HUES48 (cell line): ENCODE measurements at regions not wholly inside any gene's neighbourhood (a gene's known extent, or its start where the extent isn't known, plus 50 kb on each side); places are given as distances from the start of the nearest gene placed in this dataset.

ENCODE experiments used
- H3K27ac ChIP-seq: one replicate; pipeline ENCODE4 v1.7.0; 2013; ENCODE audit warnings: low read depth, low read length, inconsistent platforms
- H3K27me3 ChIP-seq: 2 replicates; pipeline ENCODE4 v1.6.1; 2013; ENCODE audit warnings: mild to moderate bottlenecking, low read length; ENCODE audit not compliant: control insufficient read depth, insufficient read depth
- H3K36me3 ChIP-seq: 2 replicates; pipeline ENCODE4 v1.6.1; 2013; ENCODE audit warnings: low read length; ENCODE audit not compliant: control insufficient read depth, insufficient read depth
- H3K4me1 ChIP-seq: 2 replicates; pipeline ENCODE4 v1.6.1; 2013; ENCODE audit warnings: mild to moderate bottlenecking, low read length; ENCODE audit not compliant: control insufficient read depth, insufficient read depth
- H3K4me3 ChIP-seq: 2 replicates; pipeline ENCODE4 v1.5.1; 2013; ENCODE audit warnings: mild to moderate bottlenecking, low read depth, low read length
- H3K9ac ChIP-seq: 2 replicates; pipeline ENCODE4 v1.6.1; 2013; ENCODE audit warnings: mild to moderate bottlenecking, low read depth, low read length, moderate library complexity
- H3K9me3 ChIP-seq: 2 replicates; pipeline ENCODE4 v1.6.1; 2013; ENCODE audit warnings: low read length; ENCODE audit not compliant: control insufficient read depth, insufficient read depth

- Histone ChIP-seq H3K4me3 (no peak overlapping the region), H3K27me3 (no peaks in the 10 kb centered on the region), H3K9ac (no peak overlapping the region), H3K9me3 (no peaks in the 10 kb centered on the region), H3K4me1 (no peaks in the 10 kb centered on the region), H3K36me3 (no peaks in the 10 kb centered on the region), H3K27ac (no peak overlapping the region)
These were observed 157.5 kb upstream of the BRINP1 start for GRCh38 chr9:119526698-119527097.

- no peak overlapping the region for H3K4me3 ChIP-seq
- H3K4me1 ChIP-seq = no peaks in the 10 kb centered on the region
These were observed 154.3 kb upstream of the BRINP1 start for GRCh38 chr9:119523508-119523907.

GRCh38 chr9:119522381-119522780 lies 153.1 kb upstream of the BRINP1 start:
- Histone ChIP-seq H3K27ac (no peak overlapping the region), H3K4me1 (no peaks in the 10 kb centered on the region), H3K36me3 (no peaks in the 10 kb centered on the region), H3K9me3 (no peaks in the 10 kb centered on the region), H3K27me3 (no peaks in the 10 kb centered on the region), H3K4me3 (no peak overlapping the region), H3K9ac (no peak overlapping the region)

More at GRCh38 chr9:119523508-119523907, 154.3 kb upstream of the BRINP1 start:
- Histone ChIP-seq H3K9ac (no peak overlapping the region), H3K27ac (no peak overlapping the region), H3K9me3 (no peaks in the 10 kb centered on the region), H3K27me3 (no peaks in the 10 kb centered on the region), H3K36me3 (no peaks in the 10 kb centered on the region)

GRCh38 chr9:119509291-119509905 lies 140.2 kb upstream of the BRINP1 start:
- Histone ChIP-seq H3K4me1 (no peaks in the 10 kb centered on the region), H3K4me3 (no peak overlapping the region), H3K36me3 (no peaks in the 10 kb centered on the region), H3K9ac (no peak overlapping the region), H3K27me3 (no peaks in the 10 kb centered on the region), H3K27ac (no peak overlapping the region), H3K9me3 (no peaks in the 10 kb centered on the region)

- H3K9ac ChIP-seq = no peak overlapping the region
- H3K27ac ChIP-seq = no peak overlapping the region
- no peaks in the 10 kb centered on the region for H3K9me3 ChIP-seq
- H3K4me3 ChIP-seq = no peak overlapping the region
- no peaks in the 10 kb centered on the region for H3K36me3 ChIP-seq
- H3K27me3 ChIP-seq = no peaks in the 10 kb centered on the region
- no peaks in the 10 kb centered on the region for H3K4me1 ChIP-seq
These were observed 132.1 kb upstream of the BRINP1 start for GRCh38 chr9:119501374-119501773.

- Histone ChIP-seq H3K9me3 (no peaks in the 10 kb centered on the region), H3K36me3 (no peaks in the 10 kb centered on the region), H3K9ac (no peak overlapping the region), H3K27me3 (no peaks in the 10 kb centered on the region), H3K27ac (no peak overlapping the region), H3K4me1 (no peaks in the 10 kb centered on the region), H3K4me3 (no peak overlapping the region)
These were observed 131.0 kb upstream of the BRINP1 start for GRCh38 chr9:119500072-119500771.

GRCh38 chr9:119487118-119487827 lies 118.0 kb upstream of the BRINP1 start:
- Histone ChIP-seq H3K4me3 (no peak overlapping the region), H3K36me3 (no peaks in the 10 kb centered on the region), H3K4me1 (peaks cover 14% of the 10 kb centered on the region), H3K9ac (no peak overlapping the region), H3K27me3 (no peaks in the 10 kb centered on the region), H3K27ac (no peak overlapping the region), H3K9me3 (no peaks in the 10 kb centered on the region)

GRCh38 chr9:119483153-119483552 lies 113.9 kb upstream of the BRINP1 start:
- Histone ChIP-seq H3K4me1 (peaks cover 14% of the 10 kb centered on the region), H3K27me3 (no peaks in the 10 kb centered on the region), H3K9ac (no peak overlapping the region), H3K9me3 (no peaks in the 10 kb centered on the region), H3K36me3 (no peaks in the 10 kb centered on the region), H3K27ac (no peak overlapping the region), H3K4me3 (no peak overlapping the region)

GRCh38 chr9:119477197-119477596 lies 108.0 kb upstream of the BRINP1 start:
- no peaks in the 10 kb centered on the region for H3K4me1 ChIP-seq
- H3K9me3 ChIP-seq = no peaks in the 10 kb centered on the region
- H3K27ac ChIP-seq = no peak overlapping the region
- H3K36me3 ChIP-seq = no peaks in the 10 kb centered on the region
- no peak overlapping the region for H3K9ac ChIP-seq
- H3K4me3 ChIP-seq = no peak overlapping the region
- no peaks in the 10 kb centered on the region for H3K27me3 ChIP-seq

- Histone ChIP-seq H3K9ac (no peak overlapping the region), H3K9me3 (no peaks in the 10 kb centered on the region), H3K36me3 (no peaks in the 10 kb centered on the region), H3K4me3 (no peak overlapping the region), H3K27ac (no peak overlapping the region), H3K27me3 (no peaks in the 10 kb centered on the region), H3K4me1 (no peaks in the 10 kb centered on the region)
These were observed 88.8 kb upstream of the BRINP1 start for GRCh38 chr9:119458068-119458467.

GRCh38 chr9:119453980-119454379 lies 84.7 kb upstream of the BRINP1 start:
- Histone ChIP-seq H3K36me3 (no peaks in the 10 kb centered on the region), H3K9me3 (no peaks in the 10 kb centered on the region), H3K4me3 (no peak overlapping the region), H3K27ac (no peak overlapping the region), H3K27me3 (no peaks in the 10 kb centered on the region), H3K9ac (no peak overlapping the region), H3K4me1 (no peaks in the 10 kb centered on the region)
